Endodermal cell (in vitro differentiated cells): ENCODE measurements at regions not wholly inside any gene's neighbourhood (a gene's known extent, or its start where the extent isn't known, plus 50 kb on each side); places are given as distances from the start of the nearest gene placed in this dataset.

Source experiments
- DNase-seq: peaks from one replicate; pipeline ENCODE4 v3.0.0-alpha.2; 2017
- H3K27ac ChIP-seq: 2 replicates; pipeline ENCODE4 v1.5.1; 2013; ENCODE audit warnings: mild to moderate bottlenecking, low read depth, low read length, moderate library complexity
- H3K27me3 ChIP-seq: 2 replicates; pipeline ENCODE4 v1.6.1; 2013; ENCODE audit warnings: mild to moderate bottlenecking, low read length, moderate library complexity; ENCODE audit not compliant: insufficient read depth, control insufficient read depth, poor library complexity, severe bottlenecking
- H3K36me3 ChIP-seq: 2 replicates; pipeline ENCODE4 v1.7.0; 2013; ENCODE audit warnings: mild to moderate bottlenecking, low read length, moderate library complexity; ENCODE audit not compliant: control insufficient read depth, insufficient read depth
- H3K4me1 ChIP-seq: one replicate; pipeline ENCODE4 v1.7.0; 2013; ENCODE audit warnings: low read length; ENCODE audit not compliant: control insufficient read depth, insufficient read depth
- H3K4me3 ChIP-seq: 2 replicates; pipeline ENCODE4 v1.5.1; 2013; ENCODE audit warnings: mild to moderate bottlenecking, low read length, moderate library complexity
- H3K9ac ChIP-seq: 2 replicates; pipeline ENCODE4 v1.6.1; 2013; ENCODE audit warnings: mild to moderate bottlenecking, low read length, moderate library complexity; ENCODE audit not compliant: poor library complexity, severe bottlenecking; ENCODE audit errors: extremely low read depth
- H3K9me3 ChIP-seq: 2 replicates; pipeline ENCODE4 v1.6.1; 2013; ENCODE audit warnings: mild to moderate bottlenecking, low read length, moderate library complexity; ENCODE audit not compliant: control insufficient read depth
- H3K27ac Mint-ChIP-seq: 2 replicates; pipeline ENCODE4 v1.8.0; 2020; ENCODE audit warnings: mixed read lengths
- H3K27me3 Mint-ChIP-seq: 2 replicates; pipeline ENCODE4 v1.8.0; 2021; ENCODE audit warnings: mild to moderate bottlenecking, mixed read lengths; ENCODE audit not compliant: insufficient read depth
- H3K36me3 Mint-ChIP-seq: 2 replicates; pipeline ENCODE4 v1.8.0; 2020; ENCODE audit warnings: low read depth, mixed read lengths
- H3K4me1 Mint-ChIP-seq: 2 replicates; pipeline ENCODE4 v1.8.0; 2020; ENCODE audit warnings: mixed read lengths
- H3K4me3 Mint-ChIP-seq: 2 replicates; pipeline ENCODE4 v1.8.0; 2020; ENCODE audit warnings: mild to moderate bottlenecking, moderate library complexity, mixed read lengths
- H3K9me3 Mint-ChIP-seq: 2 replicates; pipeline ENCODE4 v1.8.0; 2020; ENCODE audit warnings: mild to moderate bottlenecking, mixed read lengths
- WGBS, 2 experiments: methylation state at CpG; one replicate each; pipeline versions ENCODE4 v1.1.5 to v1.1.7; 2013; ENCODE audit warnings: missing lambda C conversion rate in 2 of 2, mixed read lengths in 1 of 2; ENCODE audit not compliant: insufficient coverage in 1 of 2, insufficient read length in 1 of 2; 5-methylcytosine and 5-hydroxymethylcytosine counted together
- TF ChIP-seq, protein P1 (sequence below): fragments of 200-600 bp; sonication (generic); conservative IDR thresholded peaks from 2 replicates; pipeline ENCODE4 v1.5.0; 2021; ENCODE audit warnings: antibody characterized with exemption, mild to moderate bottlenecking

DNA sequence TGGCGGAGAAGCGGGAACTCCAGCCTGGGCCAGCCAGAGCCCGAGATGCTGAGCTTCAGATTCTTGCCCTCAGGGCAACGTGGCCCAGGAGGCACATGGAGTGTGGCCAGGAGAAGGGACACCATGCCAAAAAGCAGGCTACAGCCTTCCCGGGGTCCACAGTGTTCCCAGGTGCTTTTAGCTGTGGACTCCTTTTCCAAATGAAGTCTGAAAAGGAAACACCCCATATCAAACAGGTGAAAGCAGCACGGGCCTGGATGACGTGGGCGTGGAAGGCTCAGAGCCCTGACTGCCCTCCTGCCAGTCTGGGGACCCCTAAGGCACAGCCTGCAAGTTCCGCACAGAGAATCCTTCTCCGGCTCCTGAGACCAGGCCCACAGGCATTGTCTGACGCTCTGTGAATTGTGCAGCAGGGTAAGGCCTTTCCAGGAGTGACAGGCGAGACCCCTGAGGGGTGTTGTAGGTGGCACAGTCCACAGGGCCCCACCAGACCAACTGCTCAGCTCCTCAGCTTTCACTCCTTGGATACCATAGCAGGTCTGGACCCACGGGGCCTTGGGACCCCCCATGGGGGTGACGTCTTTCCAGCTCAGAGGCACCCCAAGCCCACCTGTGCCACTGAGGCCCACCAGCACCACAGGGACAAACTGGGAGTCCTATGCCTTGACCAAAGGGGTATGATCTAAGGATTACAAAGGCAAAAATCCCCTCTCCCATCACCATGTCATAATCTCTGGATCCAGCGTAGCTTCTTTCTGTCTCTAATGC is 69.6 kb upstream of the RAB6C start:
- Histone ChIP-seq H3K9ac (no peak overlapping the region), H3K4me3 (no peak overlapping the region), H3K27ac (no peak overlapping the region), H3K27me3 (no peaks in the 10 kb centered on the region), H3K4me1 (no peaks in the 10 kb centered on the region), H3K9me3 (no peaks in the 10 kb centered on the region), H3K36me3 (no peaks in the 10 kb centered on the region)
- Mint-ChIP-seq H3K36me3 (no peaks in the 10 kb centered on the region), H3K4me3 (no peak overlapping the region), H3K27ac (no peak overlapping the region), H3K27me3 (no peaks in the 10 kb centered on the region), H3K4me1 (peaks cover 2% of the 10 kb centered on the region), H3K9me3 (no peaks in the 10 kb centered on the region)
- WGBS, 2 experiments = 91 to 94% methylated on average over 7 to 15 of the region's 15 CpGs
- TF ChIP-seq, protein P1, sequence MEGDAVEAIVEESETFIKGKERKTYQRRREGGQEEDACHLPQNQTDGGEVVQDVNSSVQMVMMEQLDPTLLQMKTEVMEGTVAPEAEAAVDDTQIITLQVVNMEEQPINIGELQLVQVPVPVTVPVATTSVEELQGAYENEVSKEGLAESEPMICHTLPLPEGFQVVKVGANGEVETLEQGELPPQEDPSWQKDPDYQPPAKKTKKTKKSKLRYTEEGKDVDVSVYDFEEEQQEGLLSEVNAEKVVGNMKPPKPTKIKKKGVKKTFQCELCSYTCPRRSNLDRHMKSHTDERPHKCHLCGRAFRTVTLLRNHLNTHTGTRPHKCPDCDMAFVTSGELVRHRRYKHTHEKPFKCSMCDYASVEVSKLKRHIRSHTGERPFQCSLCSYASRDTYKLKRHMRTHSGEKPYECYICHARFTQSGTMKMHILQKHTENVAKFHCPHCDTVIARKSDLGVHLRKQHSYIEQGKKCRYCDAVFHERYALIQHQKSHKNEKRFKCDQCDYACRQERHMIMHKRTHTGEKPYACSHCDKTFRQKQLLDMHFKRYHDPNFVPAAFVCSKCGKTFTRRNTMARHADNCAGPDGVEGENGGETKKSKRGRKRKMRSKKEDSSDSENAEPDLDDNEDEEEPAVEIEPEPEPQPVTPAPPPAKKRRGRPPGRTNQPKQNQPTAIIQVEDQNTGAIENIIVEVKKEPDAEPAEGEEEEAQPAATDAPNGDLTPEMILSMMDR = no peak
- peak; percentile 34 for DNase-seq

DNA sequence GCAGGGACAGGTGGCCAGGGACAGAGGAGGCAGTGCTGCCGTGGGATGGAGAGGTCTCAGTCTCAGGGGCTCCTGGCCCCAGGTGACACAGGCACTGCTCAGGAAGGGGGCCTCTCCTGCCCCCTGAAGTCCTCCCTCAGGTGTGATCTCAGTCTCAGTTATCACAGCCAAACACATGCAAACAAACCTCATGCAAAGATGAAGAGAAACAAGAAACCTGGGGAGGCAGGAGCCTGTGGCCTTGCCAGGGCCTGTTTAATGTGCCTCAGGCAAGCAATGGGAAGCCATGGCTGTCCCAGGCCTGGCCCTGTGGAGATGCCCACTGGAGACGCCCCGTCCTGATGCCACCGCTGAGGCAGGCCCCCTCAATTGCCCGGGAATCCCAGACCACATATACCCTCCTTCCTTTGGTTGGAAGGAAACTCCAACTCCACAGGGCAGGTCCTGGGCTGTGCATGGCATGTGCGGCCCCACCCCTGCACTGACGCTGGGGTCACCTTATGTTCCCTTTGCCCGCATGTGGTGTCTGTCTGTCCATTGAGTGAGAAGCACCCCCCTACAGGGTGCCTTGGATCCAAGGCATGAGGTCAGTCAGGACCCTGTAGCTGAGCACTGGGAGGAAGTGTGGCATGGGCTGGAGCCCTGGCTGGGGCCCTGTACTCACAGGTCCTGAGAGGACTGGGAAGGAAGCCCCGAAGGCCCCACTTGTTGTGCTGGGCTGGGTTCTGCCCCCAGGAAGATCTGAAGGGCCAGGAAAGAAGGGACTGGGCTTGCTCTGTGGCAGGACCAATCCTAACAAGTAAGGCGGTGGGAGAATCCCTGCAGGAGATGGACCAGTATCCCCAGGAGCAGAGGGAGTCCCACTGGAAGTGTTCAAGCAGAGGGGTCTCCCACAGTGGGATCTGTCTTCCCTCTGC is 68.8 kb upstream of the RAB6C start:
- 89 to 96% methylated on average over 5 to 10 of the region's 10 CpGs for WGBS, 2 experiments
- H3K4me3 Mint-ChIP-seq = no peak overlapping the region
- no peaks in the 10 kb centered on the region for H3K9me3 Mint-ChIP-seq
- H3K4me3 ChIP-seq = no peak overlapping the region
- peaks cover 2% of the 10 kb centered on the region for H3K4me1 Mint-ChIP-seq
- H3K36me3 Mint-ChIP-seq = no peaks in the 10 kb centered on the region
- H3K27me3 ChIP-seq = no peaks in the 10 kb centered on the region
- H3K36me3 ChIP-seq = no peaks in the 10 kb centered on the region
- peak; percentile 38 for DNase-seq
- no peaks in the 10 kb centered on the region for H3K9me3 ChIP-seq
- no peaks in the 10 kb centered on the region for H3K27me3 Mint-ChIP-seq
- H3K9ac ChIP-seq = no peak overlapping the region
- H3K27ac Mint-ChIP-seq = no peak overlapping the region
- no peaks in the 10 kb centered on the region for H3K4me1 ChIP-seq
- TF ChIP-seq, protein P1 = no peak
- H3K27ac ChIP-seq = no peak overlapping the region

DNA sequence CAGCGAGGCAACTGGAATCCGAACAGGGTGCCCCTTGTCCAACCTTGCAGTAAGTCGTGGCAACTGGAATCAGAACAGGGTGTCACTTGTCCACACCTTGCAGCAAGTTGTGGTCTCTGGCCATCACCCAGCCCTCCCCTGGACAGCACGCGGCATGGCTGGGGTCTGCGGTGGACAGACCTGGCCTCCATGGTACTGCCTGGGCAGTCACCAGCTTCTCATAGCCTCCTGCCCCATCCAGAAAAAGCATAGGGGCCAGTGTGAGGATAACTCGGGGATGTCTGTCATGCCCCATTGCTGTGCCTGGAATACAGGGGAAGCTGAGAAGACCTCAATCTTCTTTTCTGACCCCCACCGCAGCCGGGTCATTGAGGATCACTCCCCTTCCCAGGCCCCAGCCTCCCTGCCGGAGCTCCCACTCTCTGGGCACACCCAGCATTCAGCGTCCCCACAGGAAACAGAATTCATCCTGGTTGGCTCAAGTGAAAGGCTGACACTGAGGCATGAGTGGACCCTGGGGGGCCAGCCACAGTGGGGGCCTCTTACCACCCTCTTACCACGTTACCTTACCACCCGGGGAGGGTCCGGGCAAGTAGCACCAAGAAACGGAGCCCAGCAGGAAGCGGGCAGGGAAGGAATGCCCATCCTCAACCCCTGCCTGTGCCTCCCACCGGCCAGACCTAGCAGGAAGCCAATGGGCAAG is 68.0 kb upstream of the RAB6C start:
- peaks cover 2% of the 10 kb centered on the region for H3K4me1 Mint-ChIP-seq
- Histone ChIP-seq H3K27me3 (no peaks in the 10 kb centered on the region), H3K36me3 (no peaks in the 10 kb centered on the region), H3K4me1 (no peaks in the 10 kb centered on the region), H3K4me3 (no peak overlapping the region), H3K9me3 (no peaks in the 10 kb centered on the region), H3K27ac (no peak overlapping the region), H3K9ac (no peak overlapping the region)
- peak; percentile 20 for DNase-seq
- no peak overlapping the region for H3K4me3 Mint-ChIP-seq
- 88 to 97% methylated on average over 10 to 17 of the region's 17 CpGs for WGBS, 2 experiments
- no peak overlapping the region for H3K27ac Mint-ChIP-seq
- H3K9me3 Mint-ChIP-seq = no peaks in the 10 kb centered on the region
- H3K27me3 Mint-ChIP-seq = no peaks in the 10 kb centered on the region
- no peaks in the 10 kb centered on the region for H3K36me3 Mint-ChIP-seq
- TF ChIP-seq, protein P1 = no peak
